ENCODE measurements at regions not wholly inside any gene's neighbourhood (a gene's known extent, or its start where the extent isn't known, plus 50 kb on each side); places are given as distances from the start of the nearest gene placed in this dataset.

- no peak for TF ChIP-seq CTCF (IDR thresholded peaks at IDR 0.05; ENCODE audit: low read depth, low read length)
- no peak for TF ChIP-seq EZH2phosphoT487 (IDR thresholded peaks at IDR 0.05; ENCODE audit: low read depth)
Observed at GRCh38 chr9:22171691-22172090, 162.6 kb upstream of the CDKN2B start.

Data from OCI-LY3 (cell line).